ENCODE measurements at regions not wholly inside any gene's neighbourhood (a gene's known extent, or its start where the extent isn't known, plus 50 kb on each side); places are given as distances from the start of the nearest gene placed in this dataset.

DNA sequence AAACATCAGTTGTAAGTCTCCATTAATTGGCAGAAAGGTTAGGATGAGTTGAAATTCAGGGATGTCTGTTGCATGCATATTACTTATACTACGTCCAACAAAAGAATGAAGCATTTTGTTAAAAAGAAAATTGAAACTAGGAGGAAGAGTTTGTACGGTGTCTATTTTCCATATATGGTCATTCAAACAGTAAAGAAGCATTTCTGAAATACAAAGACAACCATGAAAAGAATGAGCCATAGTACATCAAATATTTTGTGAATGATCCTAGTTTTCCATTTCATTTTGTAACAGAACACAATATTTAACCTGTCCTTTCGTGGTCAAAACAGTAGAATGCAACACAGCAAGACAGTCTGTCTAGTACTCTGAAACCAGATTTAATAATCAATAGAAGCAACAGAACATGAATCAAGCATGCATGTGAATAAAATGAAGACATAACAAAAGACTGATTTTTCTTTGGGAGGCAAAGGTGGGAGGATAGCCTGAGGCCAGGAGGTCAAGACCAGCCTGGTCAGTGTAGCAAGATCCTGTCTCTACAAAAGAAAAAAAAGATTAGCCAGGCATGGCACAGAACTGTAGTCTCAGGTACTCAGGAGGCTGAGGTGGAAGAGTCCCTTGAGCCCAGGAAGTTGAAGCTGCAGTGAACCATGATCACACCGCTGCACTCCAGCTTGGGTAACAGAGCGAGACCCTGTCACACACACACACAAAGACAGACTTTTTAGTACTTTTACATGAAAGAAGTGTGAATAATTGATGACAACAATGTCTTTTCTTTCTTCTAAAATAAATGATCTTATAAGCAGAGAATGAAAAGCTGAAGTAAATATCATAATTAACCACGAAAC, 156.0 kb downstream of the LRIG3 start:
- intact Hi-C loops (cut with DNase I; ENCODE audit: low total_unique reads) = no loop called here
- H3K27ac ChIP-seq = no peak overlapping the region
- H3K4me1 ChIP-seq = no peaks in the 10 kb centered on the region
- H3K27me3 ChIP-seq = no peaks in the 10 kb centered on the region
- no peak for DNase-seq
- TF ChIP-seq, protein P1, sequence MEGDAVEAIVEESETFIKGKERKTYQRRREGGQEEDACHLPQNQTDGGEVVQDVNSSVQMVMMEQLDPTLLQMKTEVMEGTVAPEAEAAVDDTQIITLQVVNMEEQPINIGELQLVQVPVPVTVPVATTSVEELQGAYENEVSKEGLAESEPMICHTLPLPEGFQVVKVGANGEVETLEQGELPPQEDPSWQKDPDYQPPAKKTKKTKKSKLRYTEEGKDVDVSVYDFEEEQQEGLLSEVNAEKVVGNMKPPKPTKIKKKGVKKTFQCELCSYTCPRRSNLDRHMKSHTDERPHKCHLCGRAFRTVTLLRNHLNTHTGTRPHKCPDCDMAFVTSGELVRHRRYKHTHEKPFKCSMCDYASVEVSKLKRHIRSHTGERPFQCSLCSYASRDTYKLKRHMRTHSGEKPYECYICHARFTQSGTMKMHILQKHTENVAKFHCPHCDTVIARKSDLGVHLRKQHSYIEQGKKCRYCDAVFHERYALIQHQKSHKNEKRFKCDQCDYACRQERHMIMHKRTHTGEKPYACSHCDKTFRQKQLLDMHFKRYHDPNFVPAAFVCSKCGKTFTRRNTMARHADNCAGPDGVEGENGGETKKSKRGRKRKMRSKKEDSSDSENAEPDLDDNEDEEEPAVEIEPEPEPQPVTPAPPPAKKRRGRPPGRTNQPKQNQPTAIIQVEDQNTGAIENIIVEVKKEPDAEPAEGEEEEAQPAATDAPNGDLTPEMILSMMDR (IDR thresholded peaks at IDR 0.05) = no peak
- no peaks in the 10 kb centered on the region for H3K36me3 ChIP-seq
- peaks cover 0 to 8% (median 0%) of the 10 kb centered on the region in 3 donors for H3K9me3 ChIP-seq
- no peak overlapping the region for H3K4me3 ChIP-seq

- H3K36me3 ChIP-seq = no peaks in the 10 kb centered on the region
- H3K27ac ChIP-seq = no peak overlapping the region
- intact Hi-C loops (cut with DNase I; ENCODE audit: low total_unique reads) = no loop called here
- TF ChIP-seq, protein P1 (IDR thresholded peaks at IDR 0.05) = no peak
- H3K4me3 ChIP-seq = no peak overlapping the region
- H3K9me3 ChIP-seq = peaks cover 0 to 10% (median 0%) of the 10 kb centered on the region in 3 donors
- H3K27me3 ChIP-seq = no peaks in the 10 kb centered on the region
- H3K4me1 ChIP-seq = no peaks in the 10 kb centered on the region
- no peak for DNase-seq
Measured at GRCh38 chr12:58765076-58765475, 155.2 kb downstream of the LRIG3 start.

DNA sequence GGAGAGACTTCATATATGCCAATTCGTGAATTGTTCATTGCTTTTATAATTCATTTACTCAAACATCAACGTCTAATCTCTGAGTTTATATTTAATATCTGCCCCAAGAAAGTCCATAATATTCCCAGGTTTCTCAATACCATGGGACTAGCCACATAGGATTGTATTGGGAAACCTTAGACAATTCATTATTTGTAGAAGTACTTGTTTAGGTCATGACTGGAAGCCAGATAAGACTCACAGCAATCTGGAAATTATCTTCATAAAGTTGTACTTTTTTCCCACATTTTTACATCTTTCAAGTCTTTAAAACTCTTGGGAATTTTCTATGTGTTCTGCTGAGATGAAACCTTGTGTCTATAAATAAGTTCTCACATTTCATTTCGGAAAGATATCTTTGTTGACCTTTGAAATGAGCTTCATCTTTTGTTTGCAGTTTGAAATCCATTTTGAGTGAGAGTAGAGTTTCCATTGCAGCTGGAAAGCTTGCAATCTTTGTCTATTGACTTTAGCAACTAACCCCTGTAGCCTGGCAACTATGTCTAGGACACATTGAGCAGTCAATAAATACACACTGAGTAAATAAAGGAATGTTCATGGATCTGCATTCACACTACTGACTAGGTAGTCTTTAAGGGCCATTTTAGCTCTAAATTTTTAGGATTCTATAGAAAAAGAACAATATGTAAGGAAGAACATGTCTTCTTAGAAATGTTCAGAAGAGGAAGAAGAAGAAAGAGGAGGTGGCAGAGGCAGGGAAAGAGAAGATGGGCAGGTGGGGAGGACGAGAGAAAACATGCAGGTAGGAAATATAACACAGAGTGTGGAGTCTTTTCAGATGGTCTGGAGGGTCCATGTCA, 154.4 kb downstream of the LRIG3 start:
- no peaks in the 10 kb centered on the region for H3K27me3 ChIP-seq
- H3K4me3 ChIP-seq = no peak overlapping the region
- no peak for DNase-seq
- H3K27ac ChIP-seq = no peak overlapping the region
- H3K4me1 ChIP-seq = no peaks in the 10 kb centered on the region
- peaks cover 0 to 10% (median 0%) of the 10 kb centered on the region in 3 donors for H3K9me3 ChIP-seq
- H3K36me3 ChIP-seq = no peaks in the 10 kb centered on the region
- TF ChIP-seq, protein P1 (IDR thresholded peaks at IDR 0.05) = no peak
- intact Hi-C loops (cut with DNase I; ENCODE audit: low total_unique reads) = no loop called here

GRCh38 chr12:58766513-58766870, 153.8 kb downstream of the LRIG3 start:
- Histone ChIP-seq H3K9me3 (peaks cover 0 to 10% (median 0%) of the 10 kb centered on the region in 3 donors), H3K27ac (no peak overlapping the region), H3K4me1 (no peaks in the 10 kb centered on the region), H3K36me3 (no peaks in the 10 kb centered on the region), H3K4me3 (no peak overlapping the region), H3K27me3 (no peaks in the 10 kb centered on the region)
- TF ChIP-seq, protein P1 (IDR thresholded peaks at IDR 0.05) = no peak
- intact Hi-C loops (cut with DNase I; ENCODE audit: low total_unique reads) = no loop called here
- DNase-seq = no peak

DNA sequence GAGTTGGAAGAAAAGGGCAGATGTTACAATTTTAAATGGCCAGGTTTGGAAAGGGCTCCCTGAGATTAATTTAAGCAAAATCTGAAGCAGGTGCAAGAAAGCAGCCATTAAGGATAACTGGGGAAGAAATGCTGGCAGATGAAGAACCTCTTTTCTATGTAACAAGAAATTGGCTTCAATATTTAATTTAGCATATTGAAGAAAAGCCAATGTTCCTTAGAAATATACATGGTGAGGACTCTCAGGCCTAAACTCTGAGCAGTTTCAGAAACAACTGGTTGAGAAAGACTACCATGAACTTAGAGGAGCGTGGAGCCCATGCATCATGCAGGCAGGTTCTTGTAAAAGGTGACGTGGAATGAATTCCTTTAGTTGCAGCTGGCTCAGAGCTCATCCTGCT, 152.8 kb downstream of the LRIG3 start:
- Histone ChIP-seq H3K9me3 (peaks cover 0 to 10% (median 0%) of the 10 kb centered on the region in 3 donors), H3K4me1 (no peaks in the 10 kb centered on the region), H3K27me3 (no peaks in the 10 kb centered on the region), H3K36me3 (no peaks in the 10 kb centered on the region), H3K27ac (no peak overlapping the region), H3K4me3 (no peak overlapping the region)
- DNase-seq = no peak
- intact Hi-C loops (cut with DNase I; ENCODE audit: low total_unique reads) = no loop called here
- TF ChIP-seq, protein P1 (IDR thresholded peaks at IDR 0.05) = no peak
